ENCODE measurements at regions not wholly inside any gene's neighbourhood (a gene's known extent, or its start where the extent isn't known, plus 50 kb on each side); places are given as distances from the start of the nearest gene placed in this dataset.
A peak's percentile ranks its signal among the peaks of the same experiment; 100 is the strongest.

DNA sequence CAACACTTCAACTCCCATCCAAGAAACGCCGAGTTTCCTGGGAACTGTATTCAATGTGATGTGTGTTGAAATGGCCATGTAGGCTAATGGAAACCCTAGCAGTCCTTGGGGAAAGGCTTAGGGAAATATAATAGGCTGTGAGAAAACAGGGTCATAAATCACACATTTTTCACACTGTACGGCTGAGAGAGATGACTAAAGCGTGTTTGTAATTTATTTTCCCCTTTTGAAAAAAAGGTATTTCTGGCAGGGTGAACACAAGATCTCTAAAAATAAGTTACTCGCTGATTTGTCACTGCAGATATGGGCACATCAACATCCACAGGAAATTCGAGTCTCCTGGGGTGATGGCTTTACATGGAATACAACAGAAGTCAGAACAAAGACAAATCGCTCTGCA lies 109.6 kb upstream of the ST6GAL2 start:
- no peaks in the 10 kb centered on the region for H3K27me3 ChIP-seq (replicated peaks)
- in situ Hi-C loops (cut with HindIII; ENCODE audit: low pct_ligation_motif_present, low sequenced_read_pairs) = no loop called here
- TF ChIP-seq, protein P1, sequence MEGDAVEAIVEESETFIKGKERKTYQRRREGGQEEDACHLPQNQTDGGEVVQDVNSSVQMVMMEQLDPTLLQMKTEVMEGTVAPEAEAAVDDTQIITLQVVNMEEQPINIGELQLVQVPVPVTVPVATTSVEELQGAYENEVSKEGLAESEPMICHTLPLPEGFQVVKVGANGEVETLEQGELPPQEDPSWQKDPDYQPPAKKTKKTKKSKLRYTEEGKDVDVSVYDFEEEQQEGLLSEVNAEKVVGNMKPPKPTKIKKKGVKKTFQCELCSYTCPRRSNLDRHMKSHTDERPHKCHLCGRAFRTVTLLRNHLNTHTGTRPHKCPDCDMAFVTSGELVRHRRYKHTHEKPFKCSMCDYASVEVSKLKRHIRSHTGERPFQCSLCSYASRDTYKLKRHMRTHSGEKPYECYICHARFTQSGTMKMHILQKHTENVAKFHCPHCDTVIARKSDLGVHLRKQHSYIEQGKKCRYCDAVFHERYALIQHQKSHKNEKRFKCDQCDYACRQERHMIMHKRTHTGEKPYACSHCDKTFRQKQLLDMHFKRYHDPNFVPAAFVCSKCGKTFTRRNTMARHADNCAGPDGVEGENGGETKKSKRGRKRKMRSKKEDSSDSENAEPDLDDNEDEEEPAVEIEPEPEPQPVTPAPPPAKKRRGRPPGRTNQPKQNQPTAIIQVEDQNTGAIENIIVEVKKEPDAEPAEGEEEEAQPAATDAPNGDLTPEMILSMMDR (IDR thresholded peaks at IDR 0.05; ENCODE audit: low read depth, low read length, missing control alignments) = no peak

DNA sequence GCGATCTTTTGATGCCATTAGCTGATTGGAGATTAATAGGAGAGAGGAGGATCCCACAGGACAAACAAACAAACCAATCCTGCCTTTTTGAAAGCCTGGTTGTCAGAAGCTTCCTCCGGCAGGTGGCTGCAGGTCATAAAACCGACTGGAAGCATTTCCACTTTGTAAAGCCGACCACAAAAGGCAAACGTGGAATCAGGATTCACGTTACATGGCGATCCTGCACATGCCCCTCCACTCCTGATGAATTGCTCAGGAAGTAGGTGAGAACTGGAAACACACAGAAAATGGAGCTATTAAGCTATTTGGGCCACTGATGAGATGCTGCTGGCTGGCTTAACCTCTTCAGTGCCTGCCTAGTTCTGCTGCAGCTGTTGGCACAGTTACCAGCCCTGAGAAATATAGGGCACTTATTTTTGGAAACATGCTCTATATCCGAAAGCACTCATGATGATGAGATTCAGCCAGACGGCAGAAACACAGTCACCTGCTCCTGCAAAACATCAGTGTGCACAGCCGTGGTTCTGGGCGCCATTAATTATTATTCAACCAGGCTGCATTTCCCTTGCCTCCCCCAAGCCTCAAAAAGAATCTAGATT lies 110.3 kb upstream of the ST6GAL2 start:
- no peak for DNase-seq
- Histone ChIP-seq H3K27me3 (replicated peaks) (no peaks in the 10 kb centered on the region), H3K36me3 (replicated peaks) (no peaks in the 10 kb centered on the region), H3K4me3 (ENCODE audit: low read depth, low read length) (no peak overlapping the region), H3K27ac (no peak overlapping the region)
- in situ Hi-C loops (cut with HindIII; ENCODE audit: low pct_ligation_motif_present, low sequenced_read_pairs) = no loop called here
- TF ChIP-seq, protein P1 (IDR thresholded peaks at IDR 0.05; ENCODE audit: low read depth, low read length, missing control alignments) = no peak

More for the DNA sequence above, 109.6 kb upstream of the ST6GAL2 start:
- Histone ChIP-seq H3K36me3 (replicated peaks) (no peaks in the 10 kb centered on the region), H3K4me3 (ENCODE audit: low read depth, low read length) (no peak overlapping the region), H3K27ac (no peak overlapping the region)
- peak; percentile 22 for DNase-seq

DNA sequence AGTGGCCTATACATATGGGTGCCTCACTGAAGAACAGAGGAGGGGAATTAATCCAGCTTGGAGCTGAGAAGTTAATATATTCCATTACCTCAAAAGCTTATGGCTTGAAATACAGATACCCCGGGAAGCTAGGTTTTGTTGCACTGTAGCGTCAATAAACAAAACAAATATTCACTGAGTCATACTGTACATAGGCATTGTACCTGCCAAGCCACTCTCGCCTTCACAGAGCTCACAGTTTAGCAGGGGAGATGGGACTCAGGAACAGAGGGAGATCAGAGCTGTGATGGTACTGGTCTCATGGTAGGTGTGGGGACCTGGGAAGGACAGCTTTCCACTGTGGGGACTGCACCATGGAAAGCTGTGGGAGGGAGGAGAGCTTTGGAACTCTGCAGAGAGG lies 111.2 kb upstream of the ST6GAL2 start:
- no peak for DNase-seq

DNA sequence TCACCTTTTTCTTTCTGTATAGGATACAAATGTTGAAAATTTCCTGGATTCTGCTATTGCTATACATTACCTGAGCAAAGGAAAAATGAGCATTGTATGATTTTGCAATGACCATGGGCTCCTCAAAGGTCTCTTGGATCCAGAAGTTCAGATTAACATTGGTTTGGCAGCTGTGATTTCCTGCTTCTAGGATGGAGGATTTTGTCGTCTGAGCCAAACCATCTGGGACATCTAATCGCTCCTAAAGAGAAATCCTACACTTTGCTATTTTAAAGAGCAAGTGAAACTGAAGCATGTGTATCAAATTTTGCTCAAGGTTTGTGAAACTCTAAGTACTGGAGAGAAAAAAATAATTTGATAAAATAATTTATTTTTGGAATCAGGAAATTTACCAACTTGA lies 115.1 kb upstream of the ST6GAL2 start:
- TF ChIP-seq, protein P1 (IDR thresholded peaks at IDR 0.05; ENCODE audit: low read depth, low read length, missing control alignments) = no peak
- no peak overlapping the region for H3K27ac ChIP-seq
- H3K36me3 ChIP-seq (replicated peaks) = no peaks in the 10 kb centered on the region
- DNase-seq = no peak
- no peak overlapping the region for H3K4me3 ChIP-seq (ENCODE audit: low read depth, low read length)
- no peaks in the 10 kb centered on the region for H3K27me3 ChIP-seq (replicated peaks)
- in situ Hi-C loops (cut with HindIII; ENCODE audit: low pct_ligation_motif_present, low sequenced_read_pairs) = no loop called here

More for the DNA sequence above, 111.2 kb upstream of the ST6GAL2 start:
- in situ Hi-C loops (cut with HindIII; ENCODE audit: low pct_ligation_motif_present, low sequenced_read_pairs) = no loop called here
- no peaks in the 10 kb centered on the region for H3K36me3 ChIP-seq (replicated peaks)
- H3K27me3 ChIP-seq (replicated peaks) = no peaks in the 10 kb centered on the region
- TF ChIP-seq, protein P1 (IDR thresholded peaks at IDR 0.05; ENCODE audit: low read depth, low read length, missing control alignments) = no peak
- H3K4me3 ChIP-seq (ENCODE audit: low read depth, low read length) = no peak overlapping the region
- no peak overlapping the region for H3K27ac ChIP-seq

DNA sequence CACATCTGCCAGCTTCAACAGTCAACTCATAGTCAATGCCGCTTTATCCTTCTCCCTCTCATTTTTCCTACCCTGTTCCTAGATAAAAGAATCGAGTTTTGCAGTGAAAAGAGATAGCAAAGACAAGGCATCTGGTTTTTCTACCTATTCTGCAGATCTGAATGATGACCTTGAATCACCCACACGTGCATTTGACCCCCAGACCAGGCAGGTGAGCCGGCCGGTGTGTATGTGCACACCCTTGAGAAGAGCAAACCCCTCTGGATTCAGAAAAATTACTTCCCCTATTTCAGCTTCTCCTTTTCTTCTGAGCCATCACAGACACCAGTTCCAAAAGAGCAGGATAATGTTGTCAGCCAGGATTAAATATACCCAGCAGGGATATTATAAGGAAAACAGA lies 115.6 kb upstream of the ST6GAL2 start:
- in situ Hi-C loops (cut with HindIII; ENCODE audit: low pct_ligation_motif_present, low sequenced_read_pairs) = no loop called here
- Histone ChIP-seq H3K27me3 (replicated peaks) (no peaks in the 10 kb centered on the region), H3K27ac (peak overlapping the region; percentile 89), H3K36me3 (replicated peaks) (no peaks in the 10 kb centered on the region), H3K4me3 (ENCODE audit: low read depth, low read length) (no peak overlapping the region)
- TF ChIP-seq, protein P1 (IDR thresholded peaks at IDR 0.05; ENCODE audit: low read depth, low read length, missing control alignments) = no peak
- DNase-seq = no peak

All from brain microvascular endothelial cell (primary cell).